Activated CD4-positive, alpha-beta T cell treated with anti-CD3 and anti-CD28 coated beads, Interleukin-10, Interleukin-2, amounts not matched to agents 100 ng/mL and 50 ng/mL, durations not matched to agents 16 hours and 8 hours (primary cell): ENCODE measurements at regions not wholly inside any gene's neighbourhood (a gene's known extent, or its start where the extent isn't known, plus 50 kb on each side); places are given as distances from the start of the nearest gene placed in this dataset.

Source experiments
- DNase-seq: peaks from one replicate; pipeline ENCODE4 v3.0.0-alpha.2; 2020

- peak; percentile 23 for DNase-seq
These were observed 296.5 kb upstream of the GYPC start for GRCh38 chr2:126359494-126359893.

- no peak for DNase-seq
These were observed 288.6 kb upstream of the GYPC start for GRCh38 chr2:126367361-126367760.

GRCh38 chr2:126368758-126369157, 287.2 kb upstream of the GYPC start:
- DNase-seq, result no peak

- DNase-seq, result no peak
These were observed 285.8 kb upstream of the GYPC start for GRCh38 chr2:126370201-126370600.

DNA sequence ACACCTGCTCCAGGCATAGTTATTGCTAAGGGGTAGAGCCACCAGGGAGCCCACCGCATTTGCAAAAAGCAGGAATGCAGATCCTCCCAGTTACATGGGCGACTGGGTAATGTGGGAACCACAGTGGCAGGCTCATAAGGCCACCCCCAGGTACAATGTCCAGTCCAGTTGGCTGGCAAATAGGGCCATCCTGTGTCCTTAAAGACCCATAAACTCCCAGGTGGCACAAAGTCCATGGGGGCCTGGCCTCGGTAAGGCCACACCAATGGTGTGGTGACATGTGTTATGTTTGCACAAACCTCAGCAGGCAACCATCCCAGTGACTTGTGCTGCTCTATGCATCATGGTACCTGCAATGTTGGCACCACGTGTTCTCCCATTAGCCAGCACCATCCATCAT, 283.6 kb upstream of the GYPC start:
- no peak for DNase-seq

GRCh38 chr2:126378176-126378575, 277.8 kb upstream of the GYPC start:
- no peak for DNase-seq

GRCh38 chr2:126381091-126381490, 274.9 kb upstream of the GYPC start:
- DNase-seq, result no peak

DNA sequence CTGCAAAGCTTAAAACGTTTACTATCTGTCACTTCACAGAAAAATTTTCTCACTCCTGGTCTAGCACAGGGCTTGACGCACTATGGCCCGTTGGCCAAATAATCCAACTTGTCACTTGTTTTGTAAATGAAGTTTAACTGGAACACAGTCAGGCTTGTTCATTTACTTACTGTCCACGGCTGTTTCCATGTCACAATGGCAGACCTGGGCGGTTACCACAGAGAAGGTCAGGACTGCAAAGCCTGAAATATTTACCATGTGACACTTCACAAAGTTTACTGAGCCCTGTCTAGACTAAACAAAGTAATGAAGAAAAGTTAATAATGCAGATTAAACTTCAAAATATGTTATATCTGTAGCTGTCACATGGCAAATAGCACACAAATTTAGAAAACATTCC, 273.0 kb upstream of the GYPC start:
- DNase-seq, result no peak

GRCh38 chr2:126383800-126384199, 272.2 kb upstream of the GYPC start:
- no peak for DNase-seq

DNA sequence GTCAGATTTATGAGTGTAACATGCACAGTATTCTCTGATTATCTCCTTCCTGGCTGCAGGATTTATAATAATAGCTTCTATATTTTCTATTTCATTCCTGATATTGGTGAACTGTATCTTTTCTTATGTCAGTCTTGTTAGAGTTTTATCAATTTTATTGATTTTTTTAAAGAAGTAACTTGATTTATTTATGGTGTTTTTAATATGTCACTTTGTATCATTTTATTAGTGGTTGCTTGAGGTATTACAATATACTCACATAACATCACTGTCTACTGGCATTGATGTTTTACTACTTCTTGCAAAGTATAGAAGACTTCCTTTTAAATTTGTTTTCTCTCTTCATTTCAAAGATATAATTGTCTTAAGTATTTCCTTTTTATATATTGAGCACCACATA, 270.5 kb upstream of the GYPC start:
- no peak for DNase-seq

DNA sequence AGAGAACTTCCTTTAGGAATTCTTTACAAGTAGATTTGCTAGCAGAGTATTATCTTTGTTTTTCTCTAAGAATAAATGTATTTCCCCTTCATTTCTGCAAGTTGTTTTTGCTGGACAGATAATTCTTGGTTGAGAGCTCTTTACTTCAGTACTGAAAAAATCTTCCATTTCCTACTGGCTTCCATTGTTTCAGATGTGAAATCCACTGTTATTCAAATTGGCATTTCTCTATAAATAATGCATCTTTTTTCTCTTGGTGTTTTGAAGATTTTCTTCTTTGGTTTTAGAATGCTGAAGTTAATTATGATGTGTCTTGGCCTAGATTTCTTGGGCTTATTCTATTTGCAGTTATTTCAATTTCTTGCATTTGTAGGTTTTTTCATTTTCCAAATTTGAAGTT, 270.0 kb upstream of the GYPC start:
- DNase-seq, result no peak

DNA sequence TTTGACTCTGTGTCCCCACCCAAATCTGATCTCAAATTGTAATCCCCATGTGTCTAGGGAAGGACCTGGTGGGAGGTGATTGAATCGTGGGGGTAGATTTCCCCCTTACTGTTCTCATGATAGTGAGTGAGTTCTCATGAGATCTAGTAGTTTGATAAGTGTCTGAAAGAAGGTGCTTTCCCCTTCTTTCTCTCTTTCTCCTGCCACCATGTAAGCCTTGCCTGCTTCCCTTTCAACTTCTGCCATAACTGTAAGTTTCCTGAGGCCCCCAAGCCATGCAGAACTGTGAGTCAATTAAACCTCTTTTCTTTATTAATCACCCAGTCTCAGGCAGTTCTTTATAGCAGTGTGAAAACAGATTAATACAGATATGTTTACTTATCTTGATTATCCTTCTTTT, 266.5 kb upstream of the GYPC start:
- DNase-seq, result no peak

- DNase-seq, result no peak
These were observed 263.1 kb upstream of the GYPC start for GRCh38 chr2:126392889-126393288.

- DNase-seq, result peak; percentile 13
These were observed 257.0 kb upstream of the GYPC start for GRCh38 chr2:126399001-126399400.

DNA sequence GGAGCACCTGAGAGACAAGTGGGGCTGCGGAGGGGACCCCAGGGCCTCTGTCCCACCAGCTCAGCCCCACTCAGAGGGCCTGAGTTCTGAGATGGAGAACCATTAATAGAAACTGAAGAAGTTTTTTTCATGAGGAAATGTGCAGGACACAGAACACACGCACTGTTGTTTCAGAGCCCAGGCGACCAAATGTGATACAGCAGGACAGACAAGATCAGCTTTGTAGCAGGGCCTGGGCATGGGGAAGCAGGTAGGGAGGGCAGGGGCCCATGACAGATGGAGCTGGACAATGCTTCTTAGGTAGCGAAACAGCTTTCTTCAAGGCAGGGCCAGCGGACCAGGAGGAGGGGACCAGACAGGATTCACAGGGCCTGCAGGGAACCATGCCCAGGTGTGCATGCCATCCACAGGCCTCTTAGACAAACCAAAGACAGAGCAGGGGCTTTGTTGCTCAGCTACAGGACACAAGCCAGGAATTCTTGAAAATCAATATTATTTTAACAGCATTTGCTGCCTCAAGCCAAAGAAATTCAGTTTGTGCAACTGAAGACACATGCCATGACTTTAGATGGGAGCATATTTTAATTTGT, 252.8 kb upstream of the GYPC start:
- DNase-seq, result no peak

- DNase-seq, result no peak
These were observed 249.7 kb upstream of the GYPC start for GRCh38 chr2:126406267-126406666.

GRCh38 chr2:126408671-126409070, 247.3 kb upstream of the GYPC start:
- DNase-seq, result no peak

GRCh38 chr2:126409850-126410249, 246.1 kb upstream of the GYPC start:
- DNase-seq, result no peak

GRCh38 chr2:126413079-126413478, 242.9 kb upstream of the GYPC start:
- DNase-seq, result peak; percentile 53

GRCh38 chr2:126419403-126419802, 236.6 kb upstream of the GYPC start:
- DNase-seq, result no peak

DNA sequence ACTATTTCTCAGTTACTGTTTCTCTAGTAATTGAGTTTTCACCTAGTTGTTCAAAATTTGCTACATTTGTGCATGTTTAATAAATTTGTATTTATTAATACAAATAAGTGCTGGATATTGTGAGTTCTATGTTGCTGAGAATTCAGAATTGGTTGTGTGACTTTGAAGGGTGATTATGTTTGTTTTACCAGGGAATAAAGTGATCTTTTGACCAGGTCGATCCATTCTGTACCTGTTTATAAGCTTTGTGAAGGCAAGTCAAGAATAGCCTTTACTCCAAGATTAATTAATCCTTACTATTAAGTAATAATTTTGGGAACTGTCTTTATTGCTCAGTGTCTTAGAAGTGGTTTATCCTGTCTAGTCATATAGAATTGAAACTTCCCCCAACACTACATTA, 230.0 kb upstream of the GYPC start:
- no peak for DNase-seq

- no peak for DNase-seq
These were observed 226.9 kb upstream of the GYPC start for GRCh38 chr2:126429103-126429502.

- DNase-seq, result no peak
These were observed 224.8 kb upstream of the GYPC start for GRCh38 chr2:126431136-126431535.

- DNase-seq, result no peak
These were observed 219.5 kb upstream of the GYPC start for GRCh38 chr2:126436411-126436810.

GRCh38 chr2:126437016-126437415, 218.9 kb upstream of the GYPC start:
- DNase-seq, result no peak

- DNase-seq, result no peak
These were observed 211.4 kb upstream of the GYPC start for GRCh38 chr2:126444512-126444911.
